MM.1S (cell line): ENCODE measurements at regions not wholly inside any gene's neighbourhood (a gene's known extent, or its start where the extent isn't known, plus 50 kb on each side); places are given as distances from the start of the nearest gene placed in this dataset.

Source experiments
- DNase-seq: peaks from one replicate; pipeline ENCODE4 v3.0.0-alpha.2; 2015
- H2AFZ ChIP-seq: fragments of 300-600 bp; sonication (generic); 2 replicates; pipeline ENCODE4 v1.6.0; 2016; ENCODE audit warnings: antibody characterized with exemption, low read length
- H3F3A ChIP-seq: fragments of 300-600 bp; sonication (generic); 2 replicates; pipeline ENCODE4 v1.6.1; 2016; ENCODE audit warnings: mild to moderate bottlenecking, antibody characterized with exemption, low read length, moderate library complexity, mixed read lengths; ENCODE audit not compliant: insufficient read depth
- H3K27ac ChIP-seq: fragments of 300-600 bp; sonication (generic); 2 replicates; pipeline ENCODE4 v1.5.1; 2016; ENCODE audit warnings: mild to moderate bottlenecking, low read length
- H3K27me3 ChIP-seq: fragments of 300-600 bp; sonication (generic); replicated peaks from 2 replicates; pipeline ENCODE4 v1.6.0; 2016; ENCODE audit warnings: low read length; ENCODE audit not compliant: insufficient read depth
- H3K36me3 ChIP-seq: fragments of 300-600 bp; sonication (generic); replicated peaks from 2 replicates; pipeline ENCODE4 v1.6.1; 2016; ENCODE audit warnings: mild to moderate bottlenecking, low read length, mixed read lengths; ENCODE audit not compliant: insufficient read depth
- H3K4me1 ChIP-seq: fragments of 300-600 bp; sonication (generic); 2 replicates; pipeline ENCODE4 v1.6.1; 2016; ENCODE audit warnings: low read length, mixed read lengths
- H3K4me2 ChIP-seq: fragments of 300-600 bp; sonication (generic); 2 replicates; pipeline ENCODE4 v1.6.0; 2016; ENCODE audit warnings: low read depth, low read length
- H3K4me3 ChIP-seq: fragments of 300-600 bp; sonication (generic); 2 replicates; pipeline ENCODE4 v1.5.1; 2016; ENCODE audit warnings: low read length, mixed read lengths
- H3K79me2 ChIP-seq: fragments of 300-600 bp; sonication (generic); 2 replicates; pipeline ENCODE4 v1.6.1; 2016; ENCODE audit warnings: mixed run types, low read length, mixed read lengths
- H3K9ac ChIP-seq: fragments of 300-600 bp; sonication (generic); 2 replicates; pipeline ENCODE4 v1.6.1; 2016; ENCODE audit warnings: low read length, mixed read lengths
- H3K9me2 ChIP-seq: fragments of 300-600 bp; sonication (generic); replicated peaks from 2 replicates; pipeline ENCODE4 v1.6.1; 2016; ENCODE audit warnings: mild to moderate bottlenecking, low read length, mixed read lengths; ENCODE audit not compliant: insufficient read depth
- H3K9me3 ChIP-seq: fragments of 300-600 bp; sonication (generic); replicated peaks from 2 replicates; pipeline ENCODE4 v1.6.1; 2016; ENCODE audit warnings: mild to moderate bottlenecking, low read length, mixed read lengths; ENCODE audit not compliant: insufficient read depth
- H4K20me1 ChIP-seq: fragments of 300-600 bp; sonication (generic); 2 replicates; pipeline ENCODE4 v1.6.1; 2016; ENCODE audit warnings: mild to moderate bottlenecking, low read length, moderate library complexity, mixed read lengths; ENCODE audit not compliant: insufficient read depth
- CTCF ChIP-seq: fragments of 300-600 bp; sonication (generic); IDR thresholded peaks from 2 replicates; pipeline ENCODE4 v1.5.1; 2016; ENCODE audit warnings: antibody characterized with exemption, low read length, mixed read lengths
- EZH2 ChIP-seq: fragments of 300-600 bp; sonication (generic); optimal IDR thresholded peaks from 2 replicates; pipeline ENCODE3; 2017; ENCODE audit warnings: low read depth, mild to moderate bottlenecking, antibody characterized with exemption, low read length, mixed read lengths
- EZH2phosphoT487 ChIP-seq: fragments of 300-600 bp; sonication (generic); IDR thresholded peaks from 2 replicates; pipeline ENCODE4 v1.6.1; 2018; ENCODE audit warnings: antibody characterized with exemption, low read length

- no peaks in the 10 kb centered on the region for H3K36me3 ChIP-seq
- H3K79me2 ChIP-seq: no peaks in the 10 kb centered on the region
- H3K4me3 ChIP-seq: no peak overlapping the region
- H3K9me3 ChIP-seq: no peaks in the 10 kb centered on the region
- no peak overlapping the region for H3K9ac ChIP-seq
- H3K4me2 ChIP-seq: peak overlapping the region; percentile 60; the same call in 1 of the 2 replicates
- H3K27me3 ChIP-seq: no peaks in the 10 kb centered on the region
- peaks cover 6% of the 10 kb centered on the region; the same call in 1 of the 2 replicates for H3F3A ChIP-seq
- peak overlapping the region; percentile 69; the same call in 1 of the 2 replicates for H3K27ac ChIP-seq
- no peaks in the 10 kb centered on the region for H4K20me1 ChIP-seq
- peaks cover 18% of the 10 kb centered on the region; the same call in 1 of the 2 replicates for H3K4me1 ChIP-seq
- peak; percentile 53 for DNase-seq
- TF ChIP-seq EZH2: no peak
- TF ChIP-seq EZH2phosphoT487: no peak
- TF ChIP-seq CTCF: no peak
- H2AFZ ChIP-seq: peak overlapping the region; percentile 45
- no peaks in the 10 kb centered on the region for H3K9me2 ChIP-seq
Observed at GRCh38 chr9:26066237-26066636, 388.0 kb upstream of the TUSC1 start.

DNA sequence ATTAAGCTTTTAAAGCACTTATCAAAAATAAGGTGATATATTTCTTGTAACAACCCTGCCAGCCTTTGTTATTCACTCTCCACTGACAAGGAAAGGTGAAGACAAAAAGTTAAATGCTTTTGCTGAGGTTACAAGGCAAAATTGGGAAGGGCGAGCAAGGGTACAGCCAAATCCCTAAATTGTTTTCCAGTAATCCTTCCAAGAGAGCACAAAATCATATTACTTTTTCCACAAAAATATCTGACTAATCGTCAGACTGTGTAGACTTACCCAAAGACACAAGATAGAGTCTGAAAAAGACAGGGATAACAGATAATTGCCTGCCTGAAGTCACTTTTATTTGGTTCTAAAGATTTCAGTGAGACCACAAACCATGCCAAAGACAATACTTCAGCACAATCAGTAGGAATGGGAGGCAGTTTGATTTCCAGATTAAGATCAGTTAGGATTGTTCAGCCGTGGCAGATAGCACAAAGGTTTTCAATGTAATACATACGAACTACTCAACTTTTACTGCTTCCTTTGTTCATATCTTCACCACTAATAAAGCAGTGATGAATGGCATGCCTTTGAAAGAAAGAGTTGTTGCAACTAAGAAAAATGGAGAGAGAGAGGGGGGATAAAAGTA is 383.8 kb upstream of the TUSC1 start:
- Histone ChIP-seq H3K9me2 (no peaks in the 10 kb centered on the region), H2AFZ (no peak overlapping the region), H3F3A (peaks cover 6% of the 10 kb centered on the region; the same call in 1 of the 2 replicates), H3K4me3 (no peak overlapping the region), H3K9me3 (no peaks in the 10 kb centered on the region), H4K20me1 (no peaks in the 10 kb centered on the region), H3K79me2 (no peaks in the 10 kb centered on the region), H3K9ac (no peak overlapping the region), H3K36me3 (no peaks in the 10 kb centered on the region), H3K4me2 (no peak overlapping the region), H3K4me1 (peaks cover 18% of the 10 kb centered on the region; the same call in 1 of the 2 replicates), H3K27ac (no peak overlapping the region), H3K27me3 (no peaks in the 10 kb centered on the region)
- no peak for TF ChIP-seq EZH2phosphoT487
- TF ChIP-seq EZH2: no peak
- no peak for TF ChIP-seq CTCF
- no peak for DNase-seq

DNA sequence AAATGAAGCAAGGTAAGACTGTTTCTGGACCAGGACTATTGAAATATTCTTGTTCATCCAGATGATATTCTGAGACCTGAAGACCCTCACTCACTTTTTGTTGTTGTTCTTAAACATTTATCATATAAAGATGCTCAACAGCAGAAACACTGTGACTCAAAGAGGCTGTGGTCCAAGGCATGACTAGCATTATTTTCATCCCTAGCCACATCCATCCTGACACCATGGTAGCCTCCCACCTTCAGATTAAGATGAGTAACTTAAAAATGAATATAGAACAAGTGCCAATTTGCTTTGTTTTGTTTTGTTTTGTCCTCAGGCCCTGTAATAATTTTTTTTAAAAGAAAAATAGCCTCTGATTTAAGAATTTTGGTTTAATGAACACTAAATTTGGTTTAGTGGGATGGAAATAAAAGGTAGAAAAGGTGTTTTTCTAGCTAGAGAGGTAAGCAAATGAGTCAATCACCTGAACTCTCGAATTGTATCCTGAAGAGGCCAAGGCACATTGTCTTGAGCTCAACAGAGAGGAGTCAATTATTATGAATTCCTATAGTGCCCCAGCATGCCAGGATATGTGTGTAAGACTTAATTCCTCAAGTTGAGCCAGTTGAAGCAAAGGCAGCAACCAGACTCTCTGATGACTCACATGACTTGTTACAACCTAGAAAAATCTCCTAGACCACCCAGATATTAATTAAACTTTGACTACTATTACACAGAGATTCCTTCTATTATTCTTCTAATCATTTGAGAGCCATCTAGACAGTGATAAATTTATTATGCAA is 380.1 kb upstream of the TUSC1 start:
- Histone ChIP-seq H3F3A (no peaks in the 10 kb centered on the region), H3K4me1 (no peaks in the 10 kb centered on the region), H3K27me3 (no peaks in the 10 kb centered on the region), H3K9me2 (no peaks in the 10 kb centered on the region), H4K20me1 (no peaks in the 10 kb centered on the region), H3K9me3 (no peaks in the 10 kb centered on the region), H2AFZ (no peak overlapping the region), H3K27ac (no peak overlapping the region), H3K4me2 (no peak overlapping the region), H3K4me3 (no peak overlapping the region), H3K36me3 (no peaks in the 10 kb centered on the region), H3K9ac (no peak overlapping the region), H3K79me2 (no peaks in the 10 kb centered on the region)
- TF ChIP-seq EZH2: no peak
- TF ChIP-seq EZH2phosphoT487: no peak
- no peak for TF ChIP-seq CTCF
- DNase-seq: no peak
